ENCODE measurements at regions not wholly inside any gene's neighbourhood (a gene's known extent, or its start where the extent isn't known, plus 50 kb on each side); places are given as distances from the start of the nearest gene placed in this dataset.

- Histone ChIP-seq H3K36me3 (no peaks in the 10 kb centered on the region), H3K4me3 (no peak overlapping the region), H3K4me1 (peaks cover 0 to 5% (median 0%) of the 10 kb centered on the region in 3 donors), H3K27ac (no peak overlapping the region), H3K9me3 (no peaks in the 10 kb centered on the region), H3K27me3 (no peaks in the 10 kb centered on the region)
- intact Hi-C loops (cut with DNase I): no loop called here
- no peak for DNase-seq
- TF ChIP-seq CTCF (IDR thresholded peaks at IDR 0.05) (no peak), POLR2A (IDR thresholded peaks at IDR 0.05) (no peak)
- WGBS, 2 donors: 49 to 52% methylated on average over 4 of the region's 4 CpGs
Measured at GRCh38 chr14:58697930-58698642, 60.3 kb downstream of the DACT1 start.

GRCh38 chr14:58699681-58700205 is 62.0 kb downstream of the DACT1 start:
- H3K4me3 ChIP-seq: no peak overlapping the region
- H3K9me3 ChIP-seq: no peaks in the 10 kb centered on the region
- no peaks in the 10 kb centered on the region for H3K27me3 ChIP-seq
- no peak overlapping the region for H3K27ac ChIP-seq
- H3K36me3 ChIP-seq: no peaks in the 10 kb centered on the region
- TF ChIP-seq POLR2A (IDR thresholded peaks at IDR 0.05) (no peak), CTCF (IDR thresholded peaks at IDR 0.05) (no peak)
- WGBS, 2 donors: 36 to 67% methylated on average over 1 of the region's 1 CpG
- intact Hi-C loops (cut with DNase I): no loop called here
- peaks cover 0 to 7% (median 0%) of the 10 kb centered on the region in 3 donors for H3K4me1 ChIP-seq
- no peak for DNase-seq

GRCh38 chr14:58701156-58701555 is 63.4 kb downstream of the DACT1 start:
- no peaks in the 10 kb centered on the region for H3K27me3 ChIP-seq
- no peak overlapping the region for H3K27ac ChIP-seq
- WGBS, 2 donors: 58 to 73% methylated on average over 3 of the region's 3 CpGs
- no peaks in the 10 kb centered on the region for H3K9me3 ChIP-seq
- no peak overlapping the region for H3K4me3 ChIP-seq
- no peak for TF ChIP-seq CTCF (IDR thresholded peaks at IDR 0.05)
- intact Hi-C loops (cut with DNase I): no loop called here
- H3K4me1 ChIP-seq: peaks cover 0 to 7% (median 0%) of the 10 kb centered on the region in 3 donors
- no peak for DNase-seq
- no peaks in the 10 kb centered on the region for H3K36me3 ChIP-seq

- WGBS, 2 donors: 33 to 85% methylated on average over 1 of the region's 1 CpG
- intact Hi-C loops (cut with DNase I): no loop called here
- no peak overlapping the region for H3K4me3 ChIP-seq
- peaks cover 0 to 7% (median 0%) of the 10 kb centered on the region in 3 donors for H3K4me1 ChIP-seq
- H3K27ac ChIP-seq: no peak overlapping the region
- no peaks in the 10 kb centered on the region for H3K27me3 ChIP-seq
- no peak for DNase-seq
- no peak for TF ChIP-seq CTCF (IDR thresholded peaks at IDR 0.05)
- no peak for TF ChIP-seq POLR2A (IDR thresholded peaks at IDR 0.05)
- H3K36me3 ChIP-seq: no peaks in the 10 kb centered on the region
- H3K9me3 ChIP-seq: no peaks in the 10 kb centered on the region
Measured at GRCh38 chr14:58701604-58702003, 63.8 kb downstream of the DACT1 start.

GRCh38 chr14:58702441-58703160 is 64.8 kb downstream of the DACT1 start:
- H3K4me1 ChIP-seq: peaks cover 0 to 7% (median 0%) of the 10 kb centered on the region in 3 donors
- DNase-seq: no peak
- TF ChIP-seq POLR2A (IDR thresholded peaks at IDR 0.05): no peak
- no peak for TF ChIP-seq CTCF (IDR thresholded peaks at IDR 0.05)
- intact Hi-C loops (cut with DNase I): no loop called here
- H3K4me3 ChIP-seq: no peak overlapping the region
- 35 to 42% methylated on average over 1 of the region's 1 CpG for WGBS, 2 donors
- no peaks in the 10 kb centered on the region for H3K27me3 ChIP-seq
- no peaks in the 10 kb centered on the region for H3K36me3 ChIP-seq
- H3K9me3 ChIP-seq: no peaks in the 10 kb centered on the region
- H3K27ac ChIP-seq: no peak overlapping the region
